Panc1 (cell line): ENCODE measurements at regions not wholly inside any gene's neighbourhood (a gene's known extent, or its start where the extent isn't known, plus 50 kb on each side); places are given as distances from the start of the nearest gene placed in this dataset.

Source experiments
- CTCF ChIP-seq: fragments of 450-650 bp; IDR thresholded peaks from 2 replicates; pipeline ENCODE4 v1.5.1; 2017; ENCODE audit warnings: mild to moderate bottlenecking
- POLR2AphosphoS5 ChIP-seq: IDR thresholded peaks from 2 replicates; pipeline ENCODE4 v1.6.1; 2012; ENCODE audit warnings: mild to moderate bottlenecking, low read depth, low read length, moderate library complexity
- REST ChIP-seq, 2 experiments: IDR thresholded peaks; 2 replicates each; pipeline ENCODE4 v1.6.1; 2011 to 2012; ENCODE audit warnings: low read depth in 2 of 2, control low read depth in 1 of 2, low read length in 1 of 2, mild to moderate bottlenecking in 1 of 2, moderate library complexity in 1 of 2; ENCODE audit not compliant: insufficient read depth in 1 of 2
- SIN3A ChIP-seq: IDR thresholded peaks from 2 replicates; pipeline ENCODE4 v1.6.1; 2012; ENCODE audit warnings: low read depth, mild to moderate bottlenecking, low read length, moderate library complexity, borderline replicate concordance; ENCODE audit not compliant: insufficient read depth

- TF ChIP-seq CTCF (no peak), POLR2AphosphoS5 (no peak), SIN3A (no peak), REST (IDR thresholded peaks at IDR 0.05; ENCODE audit: insufficient read depth in 1 of 2, low read depth in 2 of 2, low read length in 1 of 2) (no peak)
Measured at GRCh38 chr2:224126440-224126839, 87.4 kb upstream of the SERPINE2 start.
